ENCODE measurements at regions not wholly inside any gene's neighbourhood (a gene's known extent, or its start where the extent isn't known, plus 50 kb on each side); places are given as distances from the start of the nearest gene placed in this dataset.

GRCh38 chr1:102365071-102365470 is 368.3 kb upstream of the OLFM3 start:
- ATAC-seq: no peak
- no peak for TF ChIP-seq ARNTL (CRISPR knock-in tag; IDR thresholded peaks at IDR 0.05; ENCODE audit: borderline replicate concordance, low read depth)
- TF ChIP-seq ZNF8 (CRISPR knock-in tag; IDR thresholded peaks at IDR 0.05): no peak
- TF ChIP-seq OSR1 (CRISPR knock-in tag; IDR thresholded peaks at IDR 0.05): no peak
- TF ChIP-seq CSDC2 (CRISPR knock-in tag; IDR thresholded peaks at IDR 0.05): no peak
- TF ChIP-seq, protein P1, sequence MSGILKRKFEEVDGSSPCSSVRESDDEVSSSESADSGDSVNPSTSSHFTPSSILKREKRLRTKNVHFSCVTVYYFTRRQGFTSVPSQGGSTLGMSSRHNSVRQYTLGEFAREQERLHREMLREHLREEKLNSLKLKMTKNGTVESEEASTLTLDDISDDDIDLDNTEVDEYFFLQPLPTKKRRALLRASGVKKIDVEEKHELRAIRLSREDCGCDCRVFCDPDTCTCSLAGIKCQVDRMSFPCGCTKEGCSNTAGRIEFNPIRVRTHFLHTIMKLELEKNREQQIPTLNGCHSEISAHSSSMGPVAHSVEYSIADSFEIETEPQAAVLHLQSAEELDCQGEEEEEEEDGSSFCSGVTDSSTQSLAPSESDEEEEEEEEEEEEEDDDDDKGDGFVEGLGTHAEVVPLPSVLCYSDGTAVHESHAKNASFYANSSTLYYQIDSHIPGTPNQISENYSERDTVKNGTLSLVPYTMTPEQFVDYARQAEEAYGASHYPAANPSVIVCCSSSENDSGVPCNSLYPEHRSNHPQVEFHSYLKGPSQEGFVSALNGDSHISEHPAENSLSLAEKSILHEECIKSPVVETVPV (CRISPR knock-in tag; IDR thresholded peaks at IDR 0.05): no peak
- TF ChIP-seq GLIS3 (CRISPR knock-in tag; IDR thresholded peaks at IDR 0.05): no peak
- TF ChIP-seq, protein P2, sequence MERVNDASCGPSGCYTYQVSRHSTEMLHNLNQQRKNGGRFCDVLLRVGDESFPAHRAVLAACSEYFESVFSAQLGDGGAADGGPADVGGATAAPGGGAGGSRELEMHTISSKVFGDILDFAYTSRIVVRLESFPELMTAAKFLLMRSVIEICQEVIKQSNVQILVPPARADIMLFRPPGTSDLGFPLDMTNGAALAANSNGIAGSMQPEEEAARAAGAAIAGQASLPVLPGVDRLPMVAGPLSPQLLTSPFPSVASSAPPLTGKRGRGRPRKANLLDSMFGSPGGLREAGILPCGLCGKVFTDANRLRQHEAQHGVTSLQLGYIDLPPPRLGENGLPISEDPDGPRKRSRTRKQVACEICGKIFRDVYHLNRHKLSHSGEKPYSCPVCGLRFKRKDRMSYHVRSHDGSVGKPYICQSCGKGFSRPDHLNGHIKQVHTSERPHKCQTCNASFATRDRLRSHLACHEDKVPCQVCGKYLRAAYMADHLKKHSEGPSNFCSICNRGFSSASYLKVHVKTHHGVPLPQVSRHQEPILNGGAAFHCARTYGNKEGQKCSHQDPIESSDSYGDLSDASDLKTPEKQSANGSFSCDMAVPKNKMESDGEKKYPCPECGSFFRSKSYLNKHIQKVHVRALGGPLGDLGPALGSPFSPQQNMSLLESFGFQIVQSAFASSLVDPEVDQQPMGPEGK (CRISPR knock-in tag; IDR thresholded peaks at IDR 0.05; ENCODE audit: borderline replicate concordance): no peak
- no peak for TF ChIP-seq ISL1 (CRISPR knock-in tag; IDR thresholded peaks at IDR 0.05)
- no peak for TF ChIP-seq TCF4 (CRISPR knock-in tag; IDR thresholded peaks at IDR 0.05; ENCODE audit: borderline replicate concordance)
- no peak for TF ChIP-seq POU6F1 (CRISPR knock-in tag; IDR thresholded peaks at IDR 0.05; ENCODE audit: borderline replicate concordance, low read depth)

- no peak for ATAC-seq
- TF ChIP-seq BACH2 (CRISPR knock-in tag; IDR thresholded peaks at IDR 0.05; ENCODE audit: borderline replicate concordance) (no peak), POU6F1 (CRISPR knock-in tag; IDR thresholded peaks at IDR 0.05; ENCODE audit: borderline replicate concordance, low read depth) (no peak), CSDC2 (CRISPR knock-in tag; IDR thresholded peaks at IDR 0.05) (no peak), RARB (CRISPR knock-in tag; IDR thresholded peaks at IDR 0.05) (no peak), ZC3H10 (CRISPR knock-in tag; IDR thresholded peaks at IDR 0.05) (no peak), ZNF565 (CRISPR knock-in tag; conservative IDR thresholded peaks at IDR 0.05; ENCODE audit: low read depth) (no peak), TOX (CRISPR knock-in tag; IDR thresholded peaks at IDR 0.05; ENCODE audit: borderline replicate concordance) (no peak)
- TF ChIP-seq, protein P2 (CRISPR knock-in tag; IDR thresholded peaks at IDR 0.05; ENCODE audit: borderline replicate concordance): no peak
- TF ChIP-seq, protein P1 (CRISPR knock-in tag; IDR thresholded peaks at IDR 0.05): no peak
Observed at GRCh38 chr1:102336602-102337001, 339.9 kb upstream of the OLFM3 start.

- TF ChIP-seq ZC3H10 (CRISPR knock-in tag; IDR thresholded peaks at IDR 0.05): no peak
- TF ChIP-seq SNAI2 (CRISPR knock-in tag; IDR thresholded peaks at IDR 0.05): no peak
- TF ChIP-seq, protein P3, sequence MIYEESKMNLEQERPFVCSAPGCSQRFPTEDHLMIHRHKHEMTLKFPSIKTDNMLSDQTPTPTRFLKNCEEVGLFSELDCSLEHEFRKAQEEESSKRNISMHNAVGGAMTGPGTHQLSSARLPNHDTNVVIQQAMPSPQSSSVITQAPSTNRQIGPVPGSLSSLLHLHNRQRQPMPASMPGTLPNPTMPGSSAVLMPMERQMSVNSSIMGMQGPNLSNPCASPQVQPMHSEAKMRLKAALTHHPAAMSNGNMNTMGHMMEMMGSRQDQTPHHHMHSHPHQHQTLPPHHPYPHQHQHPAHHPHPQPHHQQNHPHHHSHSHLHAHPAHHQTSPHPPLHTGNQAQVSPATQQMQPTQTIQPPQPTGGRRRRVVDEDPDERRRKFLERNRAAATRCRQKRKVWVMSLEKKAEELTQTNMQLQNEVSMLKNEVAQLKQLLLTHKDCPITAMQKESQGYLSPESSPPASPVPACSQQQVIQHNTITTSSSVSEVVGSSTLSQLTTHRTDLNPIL (CRISPR knock-in tag; IDR thresholded peaks at IDR 0.05; ENCODE audit: low read depth): no peak
- TF ChIP-seq TOX (CRISPR knock-in tag; IDR thresholded peaks at IDR 0.05; ENCODE audit: borderline replicate concordance): no peak
- TF ChIP-seq ZNF70 (CRISPR knock-in tag; IDR thresholded peaks at IDR 0.05): no peak
- TF ChIP-seq POU6F1 (CRISPR knock-in tag; IDR thresholded peaks at IDR 0.05; ENCODE audit: borderline replicate concordance, low read depth): no peak
- no peak for TF ChIP-seq TCF4 (CRISPR knock-in tag; IDR thresholded peaks at IDR 0.05; ENCODE audit: borderline replicate concordance)
- no peak for ATAC-seq
Observed at GRCh38 chr1:102318104-102318806, 321.5 kb upstream of the OLFM3 start.
